HepG2 (cell line): ENCODE measurements at regions not wholly inside any gene's neighbourhood (a gene's known extent, or its start where the extent isn't known, plus 50 kb on each side); places are given as distances from the start of the nearest gene placed in this dataset.

Experiments used
- MEIS1 ChIP-seq: sonication (generic); formaldehyde crosslinking; IDR thresholded peaks from 2 replicates; pipeline ENCODE4 v1.9.0; 2021; ENCODE audit warnings: mild to moderate bottlenecking, missing genetic modification reagents, moderate library complexity, borderline replicate concordance
- NFIB ChIP-seq: sonication (generic); formaldehyde crosslinking; IDR thresholded peaks from 2 replicates; pipeline ENCODE4 v1.9.0; 2021; ENCODE audit warnings: missing genetic modification reagents, mild to moderate bottlenecking, borderline replicate concordance
- RCOR2 ChIP-seq: IDR thresholded peaks from 2 replicates; pipeline ENCODE4 v1.6.1; 2016; ENCODE audit warnings: missing biosample characterization, missing genetic modification reagents
- SAP130 ChIP-seq: IDR thresholded peaks from 2 replicates; pipeline ENCODE4 v1.6.1; 2016; ENCODE audit warnings: low read depth
- ZFP36L2 ChIP-seq: sonication (generic); formaldehyde crosslinking; IDR thresholded peaks from 2 replicates; pipeline ENCODE4 v1.4.0; 2020; ENCODE audit warnings: missing genetic modification reagents
- ZNF225 ChIP-seq: sonication (generic); formaldehyde crosslinking; IDR thresholded peaks from 2 replicates; pipeline ENCODE4 v1.4.0; 2020; ENCODE audit warnings: mild to moderate bottlenecking, missing genetic modification reagents
- ZNF354B ChIP-seq: sonication (generic); formaldehyde crosslinking; IDR thresholded peaks from 2 replicates; pipeline ENCODE4 v1.8.0; 2022; ENCODE audit warnings: mild to moderate bottlenecking, missing genetic modification reagents
- TF ChIP-seq, protein P1 (sequence below): sonication (generic); formaldehyde crosslinking; IDR thresholded peaks from 2 replicates; pipeline ENCODE4 v1.5.0; 2020; ENCODE audit warnings: mild to moderate bottlenecking, missing genetic modification reagents, borderline replicate concordance
- TF ChIP-seq, protein P2 (sequence below): fragments of 450-650 bp; IDR thresholded peaks from 2 replicates; pipeline ENCODE4 v1.6.1; 2016
- TF ChIP-seq, protein P3 (sequence below): sonication (generic); formaldehyde crosslinking; conservative IDR thresholded peaks from 2 replicates; pipeline ENCODE4 v1.4.0; 2020; ENCODE audit warnings: missing genetic modification reagents

DNA sequence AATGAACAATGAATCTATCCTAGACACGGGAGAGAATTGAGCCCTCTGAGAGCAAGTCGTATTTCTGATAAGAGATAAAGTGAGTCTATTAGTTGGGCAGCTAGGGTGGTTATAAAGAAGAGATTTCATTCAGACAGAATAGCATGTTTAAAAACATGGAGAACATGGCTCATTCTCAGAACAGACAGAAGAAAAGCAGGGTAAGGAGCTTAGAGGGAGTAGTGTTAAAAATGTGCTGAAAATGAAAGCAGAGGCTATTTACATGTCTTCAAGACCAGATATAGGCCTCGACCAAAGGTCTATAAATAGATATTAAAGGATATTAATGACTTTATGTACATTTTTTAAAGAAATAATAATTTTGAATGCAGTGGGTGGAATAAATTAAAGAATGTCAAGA lies 149.5 kb downstream of the SLITRK1 start (continued):
- TF ChIP-seq, protein P1, sequence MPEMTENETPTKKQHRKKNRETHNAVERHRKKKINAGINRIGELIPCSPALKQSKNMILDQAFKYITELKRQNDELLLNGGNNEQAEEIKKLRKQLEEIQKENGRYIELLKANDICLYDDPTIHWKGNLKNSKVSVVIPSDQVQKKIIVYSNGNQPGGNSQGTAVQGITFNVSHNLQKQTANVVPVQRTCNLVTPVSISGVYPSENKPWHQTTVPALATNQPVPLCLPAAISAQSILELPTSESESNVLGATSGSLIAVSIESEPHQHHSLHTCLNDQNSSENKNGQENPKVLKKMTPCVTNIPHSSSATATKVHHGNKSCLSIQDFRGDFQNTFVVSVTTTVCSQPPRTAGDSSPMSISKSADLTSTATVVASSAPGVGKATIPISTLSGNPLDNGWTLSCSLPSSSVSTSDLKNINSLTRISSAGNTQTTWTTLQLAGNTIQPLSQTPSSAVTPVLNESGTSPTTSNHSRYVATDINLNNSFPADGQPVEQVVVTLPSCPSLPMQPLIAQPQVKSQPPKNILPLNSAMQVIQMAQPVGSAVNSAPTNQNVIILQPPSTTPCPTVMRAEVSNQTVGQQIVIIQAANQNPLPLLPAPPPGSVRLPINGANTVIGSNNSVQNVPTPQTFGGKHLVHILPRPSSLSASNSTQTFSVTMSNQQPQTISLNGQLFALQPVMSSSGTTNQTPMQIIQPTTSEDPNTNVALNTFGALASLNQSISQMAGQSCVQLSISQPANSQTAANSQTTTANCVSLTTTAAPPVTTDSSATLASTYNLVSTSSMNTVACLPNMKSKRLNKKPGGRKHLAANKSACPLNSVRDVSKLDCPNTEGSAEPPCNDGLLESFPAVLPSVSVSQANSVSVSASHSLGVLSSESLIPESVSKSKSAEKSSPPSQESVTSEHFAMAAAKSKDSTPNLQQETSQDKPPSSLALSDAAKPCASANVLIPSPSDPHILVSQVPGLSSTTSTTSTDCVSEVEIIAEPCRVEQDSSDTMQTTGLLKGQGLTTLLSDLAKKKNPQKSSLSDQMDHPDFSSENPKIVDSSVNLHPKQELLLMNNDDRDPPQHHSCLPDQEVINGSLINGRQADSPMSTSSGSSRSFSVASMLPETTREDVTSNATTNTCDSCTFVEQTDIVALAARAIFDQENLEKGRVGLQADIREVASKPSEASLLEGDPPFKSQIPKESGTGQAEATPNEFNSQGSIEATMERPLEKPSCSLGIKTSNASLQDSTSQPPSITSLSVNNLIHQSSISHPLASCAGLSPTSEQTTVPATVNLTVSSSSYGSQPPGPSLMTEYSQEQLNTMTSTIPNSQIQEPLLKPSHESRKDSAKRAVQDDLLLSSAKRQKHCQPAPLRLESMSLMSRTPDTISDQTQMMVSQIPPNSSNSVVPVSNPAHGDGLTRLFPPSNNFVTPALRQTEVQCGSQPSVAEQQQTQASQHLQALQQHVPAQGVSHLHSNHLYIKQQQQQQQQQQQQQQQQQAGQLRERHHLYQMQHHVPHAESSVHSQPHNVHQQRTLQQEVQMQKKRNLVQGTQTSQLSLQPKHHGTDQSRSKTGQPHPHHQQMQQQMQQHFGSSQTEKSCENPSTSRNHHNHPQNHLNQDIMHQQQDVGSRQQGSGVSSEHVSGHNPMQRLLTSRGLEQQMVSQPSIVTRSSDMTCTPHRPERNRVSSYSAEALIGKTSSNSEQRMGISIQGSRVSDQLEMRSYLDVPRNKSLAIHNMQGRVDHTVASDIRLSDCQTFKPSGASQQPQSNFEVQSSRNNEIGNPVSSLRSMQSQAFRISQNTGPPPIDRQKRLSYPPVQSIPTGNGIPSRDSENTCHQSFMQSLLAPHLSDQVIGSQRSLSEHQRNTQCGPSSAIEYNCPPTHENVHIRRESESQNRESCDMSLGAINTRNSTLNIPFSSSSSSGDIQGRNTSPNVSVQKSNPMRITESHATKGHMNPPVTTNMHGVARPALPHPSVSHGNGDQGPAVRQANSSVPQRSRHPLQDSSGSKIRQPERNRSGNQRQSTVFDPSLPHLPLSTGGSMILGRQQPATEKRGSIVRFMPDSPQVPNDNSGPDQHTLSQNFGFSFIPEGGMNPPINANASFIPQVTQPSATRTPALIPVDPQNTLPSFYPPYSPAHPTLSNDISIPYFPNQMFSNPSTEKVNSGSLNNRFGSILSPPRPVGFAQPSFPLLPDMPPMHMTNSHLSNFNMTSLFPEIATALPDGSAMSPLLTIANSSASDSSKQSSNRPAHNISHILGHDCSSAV (CRISPR knock-in tag), result no peak
- no peak for TF ChIP-seq SAP130 (CRISPR knock-in tag)
- no peak for TF ChIP-seq ZNF354B (CRISPR knock-in tag)
- no peak for TF ChIP-seq MEIS1 (CRISPR knock-in tag)
- TF ChIP-seq, protein P2, sequence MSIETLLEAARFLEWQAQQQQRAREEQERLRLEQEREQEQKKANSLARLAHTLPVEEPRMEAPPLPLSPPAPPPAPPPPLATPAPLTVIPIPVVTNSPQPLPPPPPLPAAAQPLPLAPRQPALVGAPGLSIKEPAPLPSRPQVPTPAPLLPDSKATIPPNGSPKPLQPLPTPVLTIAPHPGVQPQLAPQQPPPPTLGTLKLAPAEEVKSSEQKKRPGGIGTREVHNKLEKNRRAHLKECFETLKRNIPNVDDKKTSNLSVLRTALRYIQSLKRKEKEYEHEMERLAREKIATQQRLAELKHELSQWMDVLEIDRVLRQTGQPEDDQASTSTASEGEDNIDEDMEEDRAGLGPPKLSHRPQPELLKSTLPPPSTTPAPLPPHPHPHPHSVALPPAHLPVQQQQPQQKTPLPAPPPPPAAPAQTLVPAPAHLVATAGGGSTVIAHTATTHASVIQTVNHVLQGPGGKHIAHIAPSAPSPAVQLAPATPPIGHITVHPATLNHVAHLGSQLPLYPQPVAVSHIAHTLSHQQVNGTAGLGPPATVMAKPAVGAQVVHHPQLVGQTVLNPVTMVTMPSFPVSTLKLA, result no peak
- TF ChIP-seq ZFP36L2, result no peak
- TF ChIP-seq NFIB, result no peak
- no peak for TF ChIP-seq RCOR2
- TF ChIP-seq ZNF225 (CRISPR knock-in tag), result no peak
- TF ChIP-seq, protein P3, sequence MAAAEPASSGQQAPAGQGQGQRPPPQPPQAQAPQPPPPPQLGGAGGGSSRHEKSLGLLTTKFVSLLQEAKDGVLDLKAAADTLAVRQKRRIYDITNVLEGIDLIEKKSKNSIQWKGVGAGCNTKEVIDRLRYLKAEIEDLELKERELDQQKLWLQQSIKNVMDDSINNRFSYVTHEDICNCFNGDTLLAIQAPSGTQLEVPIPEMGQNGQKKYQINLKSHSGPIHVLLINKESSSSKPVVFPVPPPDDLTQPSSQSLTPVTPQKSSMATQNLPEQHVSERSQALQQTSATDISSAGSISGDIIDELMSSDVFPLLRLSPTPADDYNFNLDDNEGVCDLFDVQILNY, result no peak
